Smooth muscle cell (in vitro differentiated cells): ENCODE measurements at regions not wholly inside any gene's neighbourhood (a gene's known extent, or its start where the extent isn't known, plus 50 kb on each side); places are given as distances from the start of the nearest gene placed in this dataset.

Experiments used
- DNase-seq: peaks from one replicate; lab custom pipeline; 2025; ENCODE audit not compliant: unreplicated experiment; lab: John Stamatoyannopoulos, UW
- H2AFZ ChIP-seq: fragments of 200-600 bp; sonication (generic); 2 replicates; pipeline ENCODE4 v1.6.0; 2016; ENCODE audit warnings: antibody characterized with exemption, low read depth, mild to moderate bottlenecking
- H3F3A ChIP-seq: fragments of 200-600 bp; sonication (generic); 2 replicates; pipeline ENCODE4 v1.6.0; 2017; ENCODE audit warnings: antibody characterized with exemption, low read depth
- H3K27ac ChIP-seq: fragments of 200-600 bp; sonication (generic); 2 replicates; pipeline ENCODE4 v1.5.1; 2016; ENCODE audit warnings: low read depth, mild to moderate bottlenecking
- H3K27me3 ChIP-seq: fragments of 200-600 bp; sonication (generic); 2 replicates; pipeline ENCODE4 v1.6.1; 2016; ENCODE audit warnings: low read depth, mild to moderate bottlenecking
- H3K36me3 ChIP-seq: fragments of 200-600 bp; sonication (generic); 2 replicates; pipeline ENCODE4 v1.5.1; 2016; ENCODE audit warnings: low read depth
- H3K4me1 ChIP-seq: fragments of 200-600 bp; sonication (generic); 2 replicates; pipeline ENCODE4 v1.5.1; 2016; ENCODE audit warnings: low read depth
- H3K4me2 ChIP-seq: fragments of 200-600 bp; sonication (generic); 2 replicates; pipeline ENCODE4 v1.6.0; 2016; ENCODE audit warnings: mild to moderate bottlenecking
- H3K4me3 ChIP-seq: fragments of 200-600 bp; sonication (generic); 2 replicates; pipeline ENCODE4 v1.5.1; 2016; ENCODE audit warnings: mild to moderate bottlenecking
- H3K79me2 ChIP-seq: fragments of 200-600 bp; sonication (generic); 2 replicates; pipeline ENCODE4 v1.6.0; 2016; ENCODE audit warnings: low read depth, mild to moderate bottlenecking
- H3K9ac ChIP-seq: fragments of 200-600 bp; sonication (generic); 2 replicates; pipeline ENCODE4 v1.6.0; 2016; ENCODE audit warnings: low read depth
- H3K9me3 ChIP-seq: fragments of 200-600 bp; sonication (generic); replicated peaks from 2 replicates; pipeline ENCODE4 v1.5.1; 2016; ENCODE audit warnings: low read depth
- H4K20me1 ChIP-seq: fragments of 200-600 bp; sonication (generic); 2 replicates; pipeline ENCODE4 v1.6.0; 2016; ENCODE audit warnings: low read depth
- CTCF ChIP-seq: fragments of 200-600 bp; sonication (generic); IDR thresholded peaks from 2 replicates; pipeline ENCODE4 v1.5.1; 2017; ENCODE audit warnings: borderline replicate concordance, mild to moderate bottlenecking, antibody characterized with exemption; ENCODE audit not compliant: insufficient read depth, poor library complexity, severe bottlenecking
- WGBS: methylation state at CpG from one replicate; pipeline ENCODE4 v1.1.7; 2016; ENCODE audit warnings: low lambda C conversion rate; 5-methylcytosine and 5-hydroxymethylcytosine counted together

GRCh38 chr1:184882957-184883815 is 91.1 kb downstream of the NIBAN1 start:
- Histone ChIP-seq H3K4me1 (peaks cover 9% of the 10 kb centered on the region), H3K36me3 (no peaks in the 10 kb centered on the region), H2AFZ (no peak overlapping the region), H3K27me3 (no peaks in the 10 kb centered on the region), H3K4me2 (no peak overlapping the region), H3K9ac (no peak overlapping the region), H3K9me3 (no peaks in the 10 kb centered on the region), H3K27ac (no peak overlapping the region), H3K79me2 (no peaks in the 10 kb centered on the region), H4K20me1 (no peaks in the 10 kb centered on the region), H3F3A (no peaks in the 10 kb centered on the region), H3K4me3 (no peak overlapping the region)
- no peak for DNase-seq
- 63% methylated on average over 10 of the region's 10 CpGs for WGBS
- TF ChIP-seq CTCF, result no peak

GRCh38 chr1:184881941-184882913 is 92.1 kb downstream of the NIBAN1 start:
- Histone ChIP-seq H3K4me3 (no peak overlapping the region), H3K4me1 (peaks cover 9% of the 10 kb centered on the region), H3K27ac (peak overlapping the region; percentile 47), H3K36me3 (no peaks in the 10 kb centered on the region), H3K79me2 (no peaks in the 10 kb centered on the region), H3K4me2 (peak overlapping the region; percentile 4), H3F3A (no peaks in the 10 kb centered on the region), H2AFZ (peak overlapping the region; percentile 41), H3K27me3 (no peaks in the 10 kb centered on the region), H3K9ac (no peak overlapping the region), H3K9me3 (no peaks in the 10 kb centered on the region), H4K20me1 (no peaks in the 10 kb centered on the region)
- no peak for DNase-seq
- 59% methylated on average over 9 of the region's 9 CpGs for WGBS
- no peak for TF ChIP-seq CTCF

- no peak overlapping the region for H3K4me2 ChIP-seq
- H4K20me1 ChIP-seq, result no peaks in the 10 kb centered on the region
- no peak for TF ChIP-seq CTCF
- peaks cover 9% of the 10 kb centered on the region for H3K4me1 ChIP-seq
- H3K4me3 ChIP-seq, result no peak overlapping the region
- WGBS, result 95% methylated on average over 3 of the region's 3 CpGs
- no peak for DNase-seq
- no peak overlapping the region for H3K27ac ChIP-seq
- H3F3A ChIP-seq, result no peaks in the 10 kb centered on the region
- no peak overlapping the region for H2AFZ ChIP-seq
- no peaks in the 10 kb centered on the region for H3K27me3 ChIP-seq
- H3K79me2 ChIP-seq, result no peaks in the 10 kb centered on the region
- no peak overlapping the region for H3K9ac ChIP-seq
- H3K36me3 ChIP-seq, result no peaks in the 10 kb centered on the region
- H3K9me3 ChIP-seq, result no peaks in the 10 kb centered on the region
These were observed 94.3 kb downstream of the NIBAN1 start for GRCh38 chr1:184879876-184880557.
